GM12872 (cell line): ENCODE measurements at regions not wholly inside any gene's neighbourhood (a gene's known extent, or its start where the extent isn't known, plus 50 kb on each side); places are given as distances from the start of the nearest gene placed in this dataset.

Experiments
- TF ChIP-seq, protein P1 (sequence below): IDR thresholded peaks from 3 replicates; pipeline ENCODE4 v1.5.1; 2011; ENCODE audit warnings: low read depth, mild to moderate bottlenecking, low read length, moderate library complexity; ENCODE audit not compliant: insufficient read depth

GRCh38 chr3:78049521-78049920 is 1009.6 kb downstream of the ROBO2 start:
- TF ChIP-seq, protein P1, sequence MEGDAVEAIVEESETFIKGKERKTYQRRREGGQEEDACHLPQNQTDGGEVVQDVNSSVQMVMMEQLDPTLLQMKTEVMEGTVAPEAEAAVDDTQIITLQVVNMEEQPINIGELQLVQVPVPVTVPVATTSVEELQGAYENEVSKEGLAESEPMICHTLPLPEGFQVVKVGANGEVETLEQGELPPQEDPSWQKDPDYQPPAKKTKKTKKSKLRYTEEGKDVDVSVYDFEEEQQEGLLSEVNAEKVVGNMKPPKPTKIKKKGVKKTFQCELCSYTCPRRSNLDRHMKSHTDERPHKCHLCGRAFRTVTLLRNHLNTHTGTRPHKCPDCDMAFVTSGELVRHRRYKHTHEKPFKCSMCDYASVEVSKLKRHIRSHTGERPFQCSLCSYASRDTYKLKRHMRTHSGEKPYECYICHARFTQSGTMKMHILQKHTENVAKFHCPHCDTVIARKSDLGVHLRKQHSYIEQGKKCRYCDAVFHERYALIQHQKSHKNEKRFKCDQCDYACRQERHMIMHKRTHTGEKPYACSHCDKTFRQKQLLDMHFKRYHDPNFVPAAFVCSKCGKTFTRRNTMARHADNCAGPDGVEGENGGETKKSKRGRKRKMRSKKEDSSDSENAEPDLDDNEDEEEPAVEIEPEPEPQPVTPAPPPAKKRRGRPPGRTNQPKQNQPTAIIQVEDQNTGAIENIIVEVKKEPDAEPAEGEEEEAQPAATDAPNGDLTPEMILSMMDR, result no peak

- TF ChIP-seq, protein P1, result no peak
These were observed 1010.6 kb downstream of the ROBO2 start for GRCh38 chr3:78050276-78051065.

- TF ChIP-seq, protein P1, result no peak
These were observed 1012.8 kb downstream of the ROBO2 start for GRCh38 chr3:78052746-78053145.

GRCh38 chr3:78066287-78066686 is 1026.4 kb downstream of the ROBO2 start:
- TF ChIP-seq, protein P1, result 0 out of 3 replicates have a peak, but pooled peaks have one; percentile 11

- TF ChIP-seq, protein P1, result no peak
These were observed 1030.3 kb downstream of the ROBO2 start for GRCh38 chr3:78070188-78070587.

DNA sequence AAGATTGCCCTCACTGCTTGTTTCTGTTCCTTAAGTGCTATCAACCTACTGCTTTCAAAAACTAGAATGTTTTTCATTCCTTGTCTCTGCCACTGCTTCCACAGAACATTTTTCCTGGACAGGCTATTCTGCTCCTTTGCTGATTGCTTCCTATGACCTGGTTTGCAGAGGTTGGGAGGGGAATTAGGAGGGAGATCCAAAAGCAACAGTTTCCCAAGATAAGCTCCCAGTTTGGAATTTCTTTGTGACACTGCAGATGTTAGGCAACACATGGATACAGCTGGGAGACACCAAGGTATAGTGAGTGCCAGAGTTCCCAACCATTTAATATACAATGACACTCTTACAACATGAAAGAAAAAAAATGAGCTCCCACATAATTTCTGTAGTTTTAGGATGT is 1036.5 kb downstream of the ROBO2 start:
- TF ChIP-seq, protein P1, result no peak

DNA sequence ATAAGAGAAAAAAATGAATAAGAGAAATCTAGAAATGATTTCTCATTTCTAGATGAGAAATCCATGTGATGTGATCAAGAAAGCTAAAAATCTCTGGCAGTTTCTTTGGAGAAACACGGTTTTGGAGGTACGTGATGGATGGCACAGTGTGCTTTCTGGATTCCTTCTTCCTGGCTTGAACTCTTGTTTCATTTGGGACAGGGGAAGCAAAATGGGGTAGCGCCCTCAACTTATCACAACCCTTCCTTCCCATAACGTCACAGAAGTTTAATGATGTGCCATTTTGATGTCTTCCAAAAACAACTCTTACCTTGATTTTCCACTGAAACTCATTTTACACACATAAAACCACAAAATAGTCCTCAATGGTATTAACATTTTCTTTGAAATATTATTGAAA is 1037.3 kb downstream of the ROBO2 start:
- TF ChIP-seq, protein P1, result no peak
